GM21825 (cell line): ENCODE measurements at regions not wholly inside any gene's neighbourhood (a gene's known extent, or its start where the extent isn't known, plus 50 kb on each side); places are given as distances from the start of the nearest gene placed in this dataset.
"Not testable (repeated sequence)": the region's sequence is repeated elsewhere in the genome, so short reads cannot be mapped to it uniquely, and the experiment has no call there.

Experiments
- ATAC-seq: cut with Tn5 transposase; IDR thresholded peaks from one replicate; pipeline ENCODE4 v1.9.1; 2021; ENCODE audit warnings: mild to moderate bottlenecking, moderate library complexity; ENCODE audit not compliant: unreplicated experiment

DNA sequence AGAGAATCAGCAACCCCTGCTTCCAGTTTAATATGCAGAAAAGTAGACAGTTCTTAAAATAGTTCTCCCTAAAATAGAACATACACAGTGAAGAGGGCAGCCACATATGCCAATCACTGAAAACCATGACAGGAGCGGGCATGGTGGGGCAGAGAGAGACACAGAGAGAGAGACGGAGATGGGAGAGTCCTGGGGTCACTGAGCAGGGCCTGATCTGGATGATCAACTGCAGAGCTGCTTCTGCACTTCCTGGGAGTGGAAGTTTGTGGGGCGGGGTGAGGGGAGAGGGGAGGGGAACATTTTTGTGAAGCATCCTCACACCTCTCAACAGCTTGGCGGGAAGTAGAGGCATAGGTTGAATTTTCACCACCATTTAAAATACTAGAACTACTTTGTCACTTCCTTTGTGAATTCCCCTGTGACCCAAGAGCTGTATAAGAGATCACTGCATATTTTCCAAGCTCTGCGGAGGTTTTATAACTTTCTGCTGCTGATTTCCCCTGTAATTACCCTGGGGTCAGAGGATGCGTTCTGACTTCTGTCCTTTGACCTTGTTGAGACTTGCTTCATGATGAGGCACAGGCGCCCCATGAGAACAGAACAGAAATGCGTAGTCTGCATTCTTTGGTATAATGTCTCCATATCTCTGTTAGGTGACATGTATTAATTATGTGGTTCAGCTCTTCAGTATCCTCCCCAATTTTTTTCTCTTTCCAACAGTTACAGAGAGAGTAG is 419.4 kb downstream of the BRD1 start:
- no peak for ATAC-seq

- ATAC-seq = no peak
Measured at GRCh38 chr22:49406879-49407587, 420.6 kb downstream of the BRD1 start.

- ATAC-seq = no peak
Measured at GRCh38 chr22:49406047-49406650, 421.5 kb downstream of the BRD1 start.

DNA sequence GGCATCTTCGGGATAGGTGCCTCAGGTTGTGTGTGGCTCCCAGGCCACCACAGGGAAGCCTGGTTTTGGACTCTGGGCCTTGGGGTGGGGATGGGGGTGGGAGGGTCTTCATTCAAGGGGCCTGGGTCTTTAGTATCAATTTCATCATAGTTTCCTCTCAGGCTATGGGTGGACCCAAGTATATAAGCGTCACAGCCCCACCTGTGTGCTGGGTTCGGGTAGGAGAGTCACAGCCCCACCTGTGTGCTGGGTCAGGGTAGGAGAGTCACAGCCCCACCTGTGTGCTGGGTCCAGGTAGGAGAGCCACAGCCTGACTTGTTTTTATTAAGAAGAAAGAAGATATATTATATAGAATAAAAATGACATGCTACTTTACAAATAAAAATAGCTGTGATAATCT is 422.1 kb downstream of the BRD1 start:
- ATAC-seq = no peak

DNA sequence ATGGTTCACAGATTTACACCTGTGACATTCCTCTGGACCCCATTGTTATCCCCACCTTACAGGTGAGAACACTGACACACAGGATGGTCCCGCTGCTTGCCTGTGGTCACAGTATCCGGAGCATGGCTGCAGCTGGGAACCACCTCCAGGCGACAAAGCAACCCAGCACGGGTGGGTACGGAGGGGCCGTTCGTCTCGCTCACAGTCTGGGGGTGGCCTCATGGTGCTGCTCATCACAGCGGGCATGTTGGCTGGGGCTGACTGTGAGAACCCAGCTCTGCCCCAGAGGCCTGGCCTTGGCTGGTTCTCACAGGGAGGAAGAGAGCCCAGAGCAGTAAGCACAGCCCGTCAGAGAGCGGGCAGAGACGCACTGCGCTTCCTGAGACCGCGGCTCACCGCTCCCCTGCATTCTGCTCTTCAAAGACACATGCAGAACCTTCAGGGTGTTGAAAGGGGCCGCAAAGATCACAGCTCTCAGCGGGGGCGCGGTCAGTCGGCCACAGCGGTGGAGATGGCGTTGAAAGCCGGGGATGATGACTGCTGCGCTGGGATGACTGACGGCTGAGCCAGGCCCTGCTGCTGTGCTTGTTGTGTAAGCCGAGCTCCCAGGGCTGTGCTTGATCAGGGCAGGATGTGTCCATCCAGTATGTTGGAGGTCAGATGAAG is 423.0 kb downstream of the BRD1 start:
- no peak for ATAC-seq

- no peak for ATAC-seq
Measured at GRCh38 chr22:49404020-49404419, 423.7 kb downstream of the BRD1 start.

DNA sequence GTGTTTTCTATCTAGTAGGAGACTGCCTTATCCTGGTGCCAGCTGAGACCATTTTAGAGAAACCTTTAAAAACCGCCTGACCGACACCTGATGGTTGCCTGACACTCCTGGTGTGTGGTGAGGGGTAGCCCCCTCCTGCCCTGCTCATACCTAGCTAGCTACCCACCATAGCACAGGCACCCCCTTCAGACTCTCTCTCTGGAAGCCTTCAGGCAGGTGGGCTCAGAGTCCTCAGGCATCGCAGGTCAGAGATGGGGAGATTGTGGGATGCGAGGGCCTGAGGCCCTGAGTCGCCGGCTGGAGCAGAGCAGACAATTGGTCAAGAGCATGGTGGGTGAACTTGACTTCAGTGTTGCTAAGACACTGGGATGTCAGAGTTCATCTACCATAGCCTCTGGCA is 424.6 kb downstream of the BRD1 start:
- no peak for ATAC-seq

- no peak for ATAC-seq
Measured at GRCh38 chr22:49402169-49402568, 425.5 kb downstream of the BRD1 start.

DNA sequence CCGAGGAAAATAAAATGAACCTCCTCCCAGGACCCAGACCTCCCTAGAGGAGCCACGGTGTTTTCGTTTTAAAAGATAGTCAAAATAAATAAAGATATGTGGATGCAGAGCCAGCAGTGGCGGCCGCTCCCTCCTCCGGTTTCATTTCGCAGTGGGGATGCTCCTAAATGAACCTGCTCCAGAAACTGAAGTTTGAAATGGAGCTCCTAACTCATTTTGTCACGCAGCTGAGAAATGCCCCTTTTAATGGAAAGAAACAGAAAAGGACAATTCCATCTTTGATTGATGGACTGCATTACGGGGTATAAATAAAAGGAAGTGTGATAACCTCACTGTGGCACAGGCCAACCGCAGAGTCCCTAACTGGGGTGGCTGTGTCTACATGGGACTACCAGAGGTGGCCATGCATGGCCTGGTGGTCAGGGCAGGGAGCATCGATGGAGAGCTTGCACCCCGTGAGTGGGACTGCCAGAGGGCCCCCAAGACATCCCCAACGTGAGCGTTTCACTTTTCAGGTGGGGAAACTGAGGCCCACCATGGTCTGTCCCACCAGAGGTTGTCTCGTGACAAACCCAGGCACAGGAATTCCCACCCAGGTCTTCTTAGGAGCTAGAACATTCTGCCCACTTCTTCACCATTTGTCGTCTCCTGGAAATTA is 426.6 kb downstream of the BRD1 start:
- ATAC-seq = no peak

DNA sequence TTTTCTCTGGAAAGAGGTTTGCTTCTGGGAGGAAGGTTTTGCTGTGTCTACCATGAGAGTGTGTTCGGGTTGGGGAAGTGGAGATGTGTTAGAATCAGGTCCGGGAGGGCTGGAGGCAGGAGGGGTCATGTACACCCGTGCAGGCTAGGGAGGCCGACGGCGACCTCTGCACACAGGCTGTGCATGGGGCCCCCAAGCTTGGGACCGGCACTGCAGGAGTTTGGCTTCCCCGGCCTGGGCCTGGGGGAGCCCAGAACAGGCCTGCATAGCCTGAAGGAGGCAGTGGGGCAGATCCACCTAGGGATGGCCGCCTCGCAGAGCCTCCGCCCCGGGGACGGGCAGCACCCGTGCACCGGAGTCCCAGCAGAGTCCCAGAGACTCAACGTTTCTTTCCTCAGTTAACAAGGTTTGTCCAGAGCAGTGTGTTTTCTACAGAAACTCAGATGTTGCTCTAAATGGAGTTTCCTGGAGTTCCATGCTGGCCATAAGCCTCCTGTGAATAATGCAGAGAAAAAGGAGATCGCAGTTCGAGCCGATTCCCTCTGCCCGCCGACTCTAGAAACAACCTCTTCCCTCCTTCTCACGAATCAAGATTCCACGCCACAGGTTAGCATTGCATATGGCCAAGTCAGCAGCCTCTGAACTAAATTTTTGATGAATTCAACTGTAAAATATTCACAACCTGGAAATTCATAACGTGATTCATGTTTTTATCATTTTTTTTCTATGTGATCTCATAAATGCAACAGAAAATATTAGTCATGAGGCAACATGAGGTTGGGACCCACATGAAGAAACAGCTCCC is 427.3 kb downstream of the BRD1 start:
- ATAC-seq = no peak

DNA sequence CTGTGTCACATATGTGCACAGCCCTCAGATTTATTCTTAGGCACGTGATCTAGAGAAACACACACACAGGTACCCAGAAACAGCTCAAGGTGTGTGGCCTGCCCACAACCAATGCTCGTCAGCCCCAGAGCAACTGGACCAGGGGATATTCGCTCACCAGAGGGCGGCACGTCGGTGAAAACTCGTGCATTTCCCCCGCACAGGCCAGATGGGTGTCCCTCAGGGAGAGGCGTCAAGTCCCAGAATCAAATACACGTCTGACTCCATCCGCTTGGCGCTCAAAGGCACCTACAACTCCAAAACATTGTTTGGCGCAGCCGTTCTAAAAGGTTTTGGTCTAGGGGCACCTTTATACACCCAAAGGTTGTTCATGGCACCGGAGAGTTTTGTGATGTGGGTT is 429.0 kb downstream of the BRD1 start:
- no peak for ATAC-seq

DNA sequence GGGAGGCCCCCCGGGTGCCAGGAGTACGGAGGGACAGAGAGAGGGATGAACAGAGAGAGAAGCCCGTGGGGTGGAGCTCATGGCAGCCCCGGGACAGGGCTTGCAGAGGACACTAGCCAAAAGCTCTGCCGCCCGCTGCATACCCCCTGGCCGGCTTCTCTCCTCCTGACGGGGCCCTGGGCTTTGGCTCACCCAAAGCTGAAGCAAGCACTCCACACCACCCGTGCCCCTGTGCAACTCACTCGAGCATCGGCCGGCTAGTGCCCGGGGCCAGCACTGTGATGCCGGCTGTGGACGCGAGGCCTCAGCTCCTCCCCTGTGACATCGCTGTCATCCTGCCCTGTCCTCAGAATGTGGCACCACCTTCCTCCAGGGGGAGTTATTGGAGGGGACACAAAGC is 429.6 kb downstream of the BRD1 start:
- ATAC-seq = no peak

- no peak for ATAC-seq
Measured at GRCh38 chr22:49396817-49397216, 430.9 kb downstream of the BRD1 start.

GRCh38 chr22:49395617-49396016 is 432.1 kb downstream of the BRD1 start:
- ATAC-seq = no peak

GRCh38 chr22:49395062-49395461 is 432.6 kb downstream of the BRD1 start:
- ATAC-seq = not testable (repeated sequence)

DNA sequence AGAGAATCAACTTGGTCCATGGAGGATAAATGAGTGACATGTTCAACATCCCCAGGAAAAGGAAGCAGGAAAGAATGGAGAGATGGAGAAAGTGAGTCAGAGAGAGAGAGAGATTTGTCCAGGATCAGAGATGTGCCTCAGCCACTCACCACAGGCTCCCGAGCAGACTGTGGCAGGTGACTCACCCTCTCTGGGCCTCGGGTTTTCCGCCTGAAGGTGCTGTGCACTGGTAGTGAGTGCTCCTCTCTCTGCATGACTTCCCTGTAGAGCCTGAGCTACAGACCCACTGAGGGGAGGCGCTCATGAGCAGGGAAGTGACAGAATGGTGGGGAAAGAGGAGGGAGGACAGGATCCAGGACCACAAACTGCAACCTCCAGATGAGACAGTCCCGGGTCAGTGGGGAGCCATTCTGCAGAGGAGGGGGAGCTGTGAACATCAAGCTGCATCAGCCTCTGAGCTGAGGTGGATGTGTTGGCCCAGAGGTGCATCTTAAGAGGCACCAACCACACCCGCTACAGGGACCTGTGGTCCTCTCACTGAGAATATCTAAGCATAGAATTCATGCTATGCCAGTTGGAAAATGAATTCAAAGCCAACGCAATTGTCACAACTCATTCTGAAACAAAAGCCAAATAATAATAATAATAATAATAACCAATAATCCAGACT is 433.4 kb downstream of the BRD1 start:
- ATAC-seq = no peak

- no peak for ATAC-seq
Measured at GRCh38 chr22:49393526-49393925, 434.1 kb downstream of the BRD1 start.

DNA sequence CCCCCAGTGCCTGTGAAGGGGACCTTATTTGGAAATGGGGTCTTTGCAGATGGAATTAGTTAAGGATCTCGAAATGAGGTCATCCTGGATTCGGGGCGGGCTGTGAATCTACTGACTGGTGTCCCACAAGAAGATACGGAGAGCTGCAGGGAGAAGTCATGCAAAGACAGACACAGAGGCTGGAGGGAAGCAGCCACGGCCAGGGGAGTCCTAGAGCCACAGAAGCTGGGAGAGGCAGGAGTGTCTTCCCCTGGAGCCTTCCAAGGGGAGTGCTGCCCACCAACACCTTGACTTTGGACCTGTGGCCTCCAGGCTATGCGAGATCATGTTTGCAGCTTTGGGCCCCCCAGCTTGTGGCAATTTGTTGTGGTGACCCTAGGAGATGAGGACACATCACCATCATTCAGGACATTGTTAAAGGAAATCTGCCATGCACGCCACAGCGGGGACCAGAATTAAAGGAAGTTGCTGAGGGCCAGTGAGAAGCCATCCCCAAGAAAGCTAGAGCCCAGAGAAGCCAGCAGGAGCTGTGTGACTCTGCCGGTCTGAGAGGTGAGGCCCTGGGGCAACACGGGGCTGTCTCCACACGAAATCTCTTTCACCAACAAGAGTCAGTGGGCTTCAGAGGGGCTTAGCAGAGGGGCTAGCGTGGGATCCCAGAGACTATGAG is 434.7 kb downstream of the BRD1 start:
- no peak for ATAC-seq

GRCh38 chr22:49392247-49392646 is 435.4 kb downstream of the BRD1 start:
- ATAC-seq = no peak
